Ovary (tissue), 7 donors: ENCODE measurements at regions not wholly inside any gene's neighbourhood (a gene's known extent, or its start where the extent isn't known, plus 50 kb on each side); places are given as distances from the start of the nearest gene placed in this dataset.
A peak's percentile ranks its signal among the peaks of the same experiment; 100 is the strongest.

Source experiments
- DNase-seq, 5 donors: peaks; one replicate each; pipeline ENCODE4 v3.0.0-alpha.2; 2019 to 2020
- H3K27ac ChIP-seq, 2 donors: fragments of 200-600 bp; one replicate each; pipeline versions ENCODE4 v1.5.1 to v1.8.0; 2019 to 2022
- H3K27me3 ChIP-seq: fragments of 200-600 bp; one replicate; pipeline ENCODE4 v1.8.0; 2022
- H3K36me3 ChIP-seq: fragments of 200-600 bp; sonication (generic); one replicate; pipeline ENCODE4 v1.5.1; 2019
- H3K4me1 ChIP-seq: one replicate; pipeline ENCODE4 v1.8.1; 2013; ENCODE audit warnings: mild to moderate bottlenecking, moderate library complexity; ENCODE audit not compliant: insufficient read depth
- H3K4me3 ChIP-seq: fragments of 200-600 bp; sonication (generic); one replicate; pipeline ENCODE4 v1.5.1; 2017
- H3K9me3 ChIP-seq, 2 donors: fragments of 200-600 bp in 1 of 2; sonication (generic) in 1 of 2; one replicate each; pipeline versions ENCODE4 v1.5.1 to v1.8.1; 2013 to 2019; ENCODE audit warnings: mild to moderate bottlenecking in 1 of 2, moderate library complexity in 1 of 2
- CTCF ChIP-seq, 3 donors: fragments of 450-650 bp in 2 of 3; fragments of 200-600 bp in 1 of 3; IDR thresholded peaks; one replicate each; pipeline versions ENCODE4 v1.5.1 to v1.8.0; 2016 to 2022; ENCODE audit warnings: antibody characterized with exemption in 3 of 3, mild to moderate bottlenecking in 1 of 3
- EP300 ChIP-seq: sonication (generic); formaldehyde crosslinking; IDR thresholded peaks from one replicate; pipeline ENCODE4 v1.6.1; 2017; ENCODE audit warnings: antibody characterized with exemption
- POLR2A ChIP-seq: fragments of 450-650 bp; IDR thresholded peaks from one replicate; pipeline ENCODE4 v1.6.1; 2017; ENCODE audit warnings: antibody characterized with exemption, mild to moderate bottlenecking, moderate library complexity
- WGBS, 3 donors: extraction: QIAGEN DNeasy Blood & Tissue Kit in 1 of 3; methylation state at CpG; one replicate each; pipeline versions ENCODE4 v1.1.5 to v1.1.7; 2013 to 2017; 5-methylcytosine and 5-hydroxymethylcytosine counted together
- intact Hi-C, 4 donors: fragments of 100-400 bp; cut with DNase I; formaldehyde crosslinking; loops; one replicate each; pipeline versions ENCODE4 v1.11.0 to v1.15.1; 2022 to 2023
- donor health status: DM: no; HTN: no; CAD: no; lungs with moderate emphysema.
- donor health status: DM: no; HTN: no; CAD: no.
- donor health status: Bipolar disorder and iron deficiency.
- donor health status: DM: no; HTN: no; CAD: no.
- donor health status: DM: yes; HTN: yes; CAD: no.

- Histone ChIP-seq H3K4me1 (no peaks in the 10 kb centered on the region), H3K27me3 (no peaks in the 10 kb centered on the region), H3K9me3 (no peaks in the 10 kb centered on the region), H3K4me3 (no peak overlapping the region), H3K36me3 (no peaks in the 10 kb centered on the region), H3K27ac (no peak overlapping the region)
- TF ChIP-seq EP300: no peak
- no peak for TF ChIP-seq POLR2A
- TF ChIP-seq CTCF (IDR thresholded peaks at IDR 0.05): peak; percentile 70 to 93 (median 90)
- intact Hi-C loops: loop anchor here in 1 of 4 donors (2.0 kb wide), 1 partner anchor 221 kb away; no protein-coding TSS in a partner anchor
- WGBS, 3 donors: 1% methylated on average over 11 of the region's 11 CpGs
- DNase-seq: peak; percentile 59 to 88 (median 84)
These were observed 61.5 kb downstream of the TBXT start for GRCh38 chr6:166106076-166106686.

GRCh38 chr6:166105341-166106075 is 62.1 kb downstream of the TBXT start:
- WGBS, 3 donors: 61 to 63% (median 63%) methylated on average over 10 of the region's 10 CpGs
- Histone ChIP-seq H3K27ac (no peak overlapping the region), H3K4me3 (no peak overlapping the region), H3K36me3 (no peaks in the 10 kb centered on the region), H3K27me3 (no peaks in the 10 kb centered on the region), H3K9me3 (no peaks in the 10 kb centered on the region), H3K4me1 (no peaks in the 10 kb centered on the region)
- intact Hi-C loops: loop anchor here in 1 of 4 donors (2.0 kb wide), 1 partner anchor 221 kb away; no protein-coding TSS in a partner anchor
- TF ChIP-seq EP300 (no peak), CTCF (IDR thresholded peaks at IDR 0.05) (no peak), POLR2A (no peak)
- no peak for DNase-seq

DNA sequence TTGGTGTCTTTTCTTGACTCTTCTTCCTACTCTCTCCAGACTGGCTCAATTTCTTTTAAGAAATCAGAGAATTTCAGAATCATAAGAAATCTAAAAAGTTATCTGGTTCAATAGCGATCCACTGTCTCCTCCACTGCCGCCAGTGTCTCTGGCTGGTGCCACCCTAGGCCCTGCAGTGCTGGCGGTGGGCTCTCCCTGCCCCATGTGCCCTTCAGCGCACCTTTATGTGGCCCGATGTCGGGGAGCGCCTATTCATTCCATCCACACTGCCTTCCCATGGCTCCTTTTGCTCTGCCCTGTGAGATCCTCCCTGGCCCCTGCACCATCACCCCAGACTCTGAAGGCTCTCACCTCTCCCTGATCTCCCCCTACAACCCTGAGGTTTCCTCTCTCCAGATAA is 62.8 kb downstream of the TBXT start:
- Histone ChIP-seq H3K27ac (no peak overlapping the region), H3K4me3 (no peak overlapping the region), H3K4me1 (no peaks in the 10 kb centered on the region), H3K27me3 (no peaks in the 10 kb centered on the region), H3K36me3 (no peaks in the 10 kb centered on the region), H3K9me3 (no peaks in the 10 kb centered on the region)
- intact Hi-C loops: loop anchor here in 2 of 4 donors (5.0 kb wide), 1 partner anchor 218 kb away; no protein-coding TSS in a partner anchor
- no peak for DNase-seq
- 96 to 99% (median 99%) methylated on average over 7 of the region's 7 CpGs for WGBS, 3 donors
- TF ChIP-seq CTCF (IDR thresholded peaks at IDR 0.05) (no peak), EP300 (no peak), POLR2A (no peak)

GRCh38 chr6:166104107-166104506 is 63.5 kb downstream of the TBXT start:
- H3K36me3 ChIP-seq: no peaks in the 10 kb centered on the region
- no peak overlapping the region for H3K27ac ChIP-seq
- 21 to 29% (median 25%) methylated on average over 4 of the region's 4 CpGs for WGBS, 3 donors
- no peak for DNase-seq
- H3K4me3 ChIP-seq: no peak overlapping the region
- intact Hi-C loops: loop anchor here in 2 of 4 donors (5.0 kb wide), 1 partner anchor 217 kb away; no protein-coding TSS in a partner anchor
- no peak for TF ChIP-seq EP300
- TF ChIP-seq POLR2A: no peak
- TF ChIP-seq CTCF (IDR thresholded peaks at IDR 0.05): no peak
- no peaks in the 10 kb centered on the region for H3K9me3 ChIP-seq
- H3K27me3 ChIP-seq: no peaks in the 10 kb centered on the region
- H3K4me1 ChIP-seq: no peaks in the 10 kb centered on the region
